ENCODE measurements at regions not wholly inside any gene's neighbourhood (a gene's known extent, or its start where the extent isn't known, plus 50 kb on each side); places are given as distances from the start of the nearest gene placed in this dataset.

DNA sequence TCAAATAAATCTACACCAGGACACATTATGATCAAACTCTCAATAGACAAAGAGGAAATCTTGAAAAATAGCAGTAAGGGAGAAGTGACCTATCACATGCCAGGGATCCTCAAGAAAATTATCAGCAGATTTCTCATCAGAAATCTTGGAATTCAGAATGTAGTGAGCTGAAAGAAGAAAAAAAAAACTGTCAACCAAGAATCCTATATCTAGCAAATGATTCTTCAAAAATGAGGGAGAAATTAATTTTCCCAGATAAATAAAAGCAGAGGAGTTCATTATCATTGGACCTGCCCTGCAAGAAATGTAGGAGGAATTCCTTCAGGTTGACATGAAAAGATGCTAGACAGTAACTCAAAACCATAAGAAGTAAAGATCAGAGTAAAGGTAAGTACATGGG is 363.6 kb downstream of the TFAP2A start:
- no peak overlapping the region for H3K27ac ChIP-seq
- no peaks in the 10 kb centered on the region for H3K36me3 ChIP-seq
- H3K4me3 ChIP-seq, result no peak overlapping the region
- no peaks in the 10 kb centered on the region for H3K27me3 ChIP-seq
- peaks cover 0 to 13% of the 10 kb centered on the region in 2 donors for H3K9me3 ChIP-seq
- DNase-seq (ENCODE audit: low spot score), result no peak
- TF ChIP-seq, protein P1, sequence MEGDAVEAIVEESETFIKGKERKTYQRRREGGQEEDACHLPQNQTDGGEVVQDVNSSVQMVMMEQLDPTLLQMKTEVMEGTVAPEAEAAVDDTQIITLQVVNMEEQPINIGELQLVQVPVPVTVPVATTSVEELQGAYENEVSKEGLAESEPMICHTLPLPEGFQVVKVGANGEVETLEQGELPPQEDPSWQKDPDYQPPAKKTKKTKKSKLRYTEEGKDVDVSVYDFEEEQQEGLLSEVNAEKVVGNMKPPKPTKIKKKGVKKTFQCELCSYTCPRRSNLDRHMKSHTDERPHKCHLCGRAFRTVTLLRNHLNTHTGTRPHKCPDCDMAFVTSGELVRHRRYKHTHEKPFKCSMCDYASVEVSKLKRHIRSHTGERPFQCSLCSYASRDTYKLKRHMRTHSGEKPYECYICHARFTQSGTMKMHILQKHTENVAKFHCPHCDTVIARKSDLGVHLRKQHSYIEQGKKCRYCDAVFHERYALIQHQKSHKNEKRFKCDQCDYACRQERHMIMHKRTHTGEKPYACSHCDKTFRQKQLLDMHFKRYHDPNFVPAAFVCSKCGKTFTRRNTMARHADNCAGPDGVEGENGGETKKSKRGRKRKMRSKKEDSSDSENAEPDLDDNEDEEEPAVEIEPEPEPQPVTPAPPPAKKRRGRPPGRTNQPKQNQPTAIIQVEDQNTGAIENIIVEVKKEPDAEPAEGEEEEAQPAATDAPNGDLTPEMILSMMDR (IDR thresholded peaks at IDR 0.05), result no peak
- no peaks in the 10 kb centered on the region for H3K4me1 ChIP-seq

DNA sequence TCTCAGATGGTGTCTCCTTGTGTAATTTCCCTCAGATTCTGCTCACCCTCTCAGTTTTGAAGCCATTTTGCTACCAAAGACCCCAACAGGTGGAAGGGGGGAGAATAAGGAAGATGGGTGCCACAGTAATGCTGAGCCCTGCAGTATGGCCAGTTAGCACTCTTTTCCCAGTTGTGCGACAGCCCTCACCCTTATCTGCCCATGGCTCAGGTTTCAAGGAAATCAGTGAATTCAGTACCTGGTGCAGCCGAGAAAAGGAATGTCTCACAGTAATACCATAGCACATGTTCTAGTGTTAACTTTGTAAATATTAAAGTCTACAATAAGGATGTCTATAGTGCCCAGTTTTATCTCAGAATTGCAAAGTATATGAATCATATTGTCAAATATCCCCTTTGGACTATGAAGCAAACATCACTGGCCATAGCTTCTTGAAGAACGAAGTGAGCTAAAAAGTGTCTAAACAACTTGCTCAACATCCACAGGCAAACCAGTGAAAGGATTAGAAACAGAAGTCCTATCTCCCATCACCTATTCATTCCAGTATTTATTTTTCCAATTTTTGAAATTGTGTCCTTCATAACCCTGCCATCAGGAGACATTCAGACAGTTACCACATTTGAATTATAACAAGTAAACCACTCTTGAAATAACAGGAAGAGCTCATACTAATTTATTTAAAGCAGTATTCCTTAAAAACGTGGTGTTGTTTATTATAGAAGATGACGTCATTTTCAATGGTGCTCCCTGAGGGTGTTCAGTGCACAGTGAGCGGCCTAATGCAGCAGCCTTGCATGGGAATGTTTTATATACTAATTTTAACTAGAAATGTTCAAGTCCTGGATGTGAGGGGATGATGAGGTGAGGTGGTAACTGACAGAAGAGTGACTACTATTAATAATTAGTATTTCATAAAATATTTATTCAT is 366.2 kb downstream of the TFAP2A start:
- no peak overlapping the region for H3K4me3 ChIP-seq
- DNase-seq (ENCODE audit: low spot score), result no peak
- H3K9me3 ChIP-seq, result peaks cover 0 to 13% of the 10 kb centered on the region in 2 donors
- H3K27ac ChIP-seq, result no peak overlapping the region
- TF ChIP-seq, protein P1 (IDR thresholded peaks at IDR 0.05), result no peak
- H3K4me1 ChIP-seq, result no peaks in the 10 kb centered on the region
- H3K27me3 ChIP-seq, result no peaks in the 10 kb centered on the region
- H3K36me3 ChIP-seq, result no peaks in the 10 kb centered on the region

DNA sequence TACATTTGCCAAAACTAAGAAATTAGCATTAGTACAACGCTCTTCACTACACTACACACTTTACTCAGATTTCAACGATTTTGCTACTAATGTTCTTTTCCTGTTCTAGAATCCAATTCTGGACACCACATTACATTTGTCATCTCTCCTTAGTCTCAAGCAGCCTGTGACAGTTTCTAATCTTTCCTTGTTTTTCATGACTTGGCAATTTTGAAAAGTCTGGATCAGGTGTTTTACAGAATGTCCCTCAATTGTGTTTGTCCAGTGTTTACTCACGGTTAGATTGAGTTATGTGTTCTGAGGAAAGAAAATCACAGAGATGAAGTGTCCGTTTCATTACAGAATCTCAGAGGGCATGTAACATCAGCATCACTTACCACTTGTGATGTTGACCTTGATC is 372.6 kb downstream of the TFAP2A start:
- TF ChIP-seq, protein P1 (IDR thresholded peaks at IDR 0.05), result no peak
- no peak for DNase-seq (ENCODE audit: low spot score)

DNA sequence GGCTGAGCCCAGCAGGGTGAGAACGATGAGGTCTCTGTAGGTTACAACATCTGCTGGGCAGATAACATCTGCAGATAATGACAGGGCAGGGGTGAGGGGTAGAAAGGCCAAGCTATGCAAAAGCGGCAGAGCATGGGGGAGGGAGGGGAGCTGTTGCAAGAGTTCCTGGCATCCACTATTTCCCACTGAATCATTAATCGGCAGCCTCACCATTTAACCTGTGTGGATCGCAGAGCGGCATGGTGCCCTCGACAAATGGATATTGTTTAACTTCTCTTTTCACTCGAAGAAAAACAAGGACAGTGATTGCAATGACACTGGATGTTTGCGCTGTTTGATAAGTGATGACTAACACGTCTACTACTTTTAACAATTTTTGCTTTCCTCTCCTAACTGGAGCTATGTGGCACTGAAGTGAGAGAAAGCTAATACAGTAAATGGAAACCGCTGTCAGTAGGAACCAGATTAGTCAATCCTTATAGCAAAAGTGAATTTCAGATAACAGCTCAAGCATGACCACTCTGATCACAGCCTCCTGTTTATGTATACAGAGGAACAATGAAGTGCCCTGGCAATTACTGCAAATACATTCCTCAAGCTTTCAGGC is 381.5 kb downstream of the TFAP2A start:
- DNase-seq (ENCODE audit: low spot score), result no peak
- TF ChIP-seq, protein P1 (IDR thresholded peaks at IDR 0.05), result no peak
- H3K4me3 ChIP-seq, result no peak overlapping the region
- no peaks in the 10 kb centered on the region for H3K9me3 ChIP-seq
- no peak overlapping the region for H3K27ac ChIP-seq
- H3K27me3 ChIP-seq, result no peaks in the 10 kb centered on the region
- no peaks in the 10 kb centered on the region for H3K36me3 ChIP-seq
- H3K4me1 ChIP-seq, result no peaks in the 10 kb centered on the region

More for the DNA sequence above, 372.6 kb downstream of the TFAP2A start:
- H3K9me3 ChIP-seq, result peaks cover 0 to 8% of the 10 kb centered on the region in 2 donors
- H3K36me3 ChIP-seq, result no peaks in the 10 kb centered on the region
- no peak overlapping the region for H3K27ac ChIP-seq
- H3K4me1 ChIP-seq, result no peaks in the 10 kb centered on the region
- no peak overlapping the region for H3K4me3 ChIP-seq
- no peaks in the 10 kb centered on the region for H3K27me3 ChIP-seq

DNA sequence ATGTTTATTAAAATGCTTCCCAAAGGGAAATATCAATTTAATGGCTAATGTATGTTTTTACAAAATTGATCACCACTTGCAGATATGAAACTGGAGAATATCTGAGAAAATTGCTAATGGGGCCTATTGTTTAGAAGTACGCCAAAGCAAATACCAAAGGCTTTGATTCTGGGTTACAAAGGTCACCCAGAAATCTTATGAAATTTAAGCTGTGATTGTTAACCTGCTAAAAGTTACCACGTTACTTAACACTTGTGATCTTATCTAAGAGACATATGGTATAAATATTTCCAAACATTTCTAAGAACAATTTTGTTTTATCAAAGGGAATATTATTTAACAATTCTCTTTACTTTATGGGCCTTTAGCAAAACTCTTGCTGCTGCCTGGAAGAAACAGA is 383.3 kb downstream of the TFAP2A start:
- Histone ChIP-seq H3K9me3 (no peaks in the 10 kb centered on the region), H3K27me3 (no peaks in the 10 kb centered on the region), H3K27ac (no peak overlapping the region), H3K4me3 (no peak overlapping the region), H3K4me1 (no peaks in the 10 kb centered on the region), H3K36me3 (no peaks in the 10 kb centered on the region)
- TF ChIP-seq, protein P1 (IDR thresholded peaks at IDR 0.05), result no peak
- no peak for DNase-seq (ENCODE audit: low spot score)
